NT2/D1 (cell line): ENCODE measurements at regions not wholly inside any gene's neighbourhood (a gene's known extent, or its start where the extent isn't known, plus 50 kb on each side); places are given as distances from the start of the nearest gene placed in this dataset.

Source experiments
- SUZ12 ChIP-seq: IDR thresholded peaks from 2 replicates; pipeline ENCODE4 v1.6.1; 2011; ENCODE audit not compliant: insufficient read length, insufficient read depth; ENCODE audit errors: extremely low read depth
- YY1 ChIP-seq: IDR thresholded peaks from 2 replicates; pipeline ENCODE4 v1.6.1; 2011; ENCODE audit not compliant: insufficient read length, insufficient read depth
- ZNF274 ChIP-seq: IDR thresholded peaks from 2 replicates; pipeline ENCODE4 v1.6.1; 2011; ENCODE audit warnings: mild to moderate bottlenecking, low read depth, low read length

- no peak for TF ChIP-seq SUZ12
- no peak for TF ChIP-seq YY1
- TF ChIP-seq ZNF274, result no peak
Observed at GRCh38 chr12:71240946-71241345, 83.1 kb upstream of the TSPAN8 start.
